GM23338 (cell line): ENCODE measurements at regions not wholly inside any gene's neighbourhood (a gene's known extent, or its start where the extent isn't known, plus 50 kb on each side); places are given as distances from the start of the nearest gene placed in this dataset.

Experiments used
- ATAC-seq: fragments of 200-7000 bp; cut with Tn5 transposase; 3 replicates; pipeline ENCODE4 v1.9.1; 2020
- DNase-seq: peaks from one replicate; pipeline ENCODE4 v3.0.0-alpha.2; 2015; ENCODE audit warnings: low spot score
- H2AFZ ChIP-seq: fragments of 200-600 bp; sonication (generic); 2 replicates; pipeline ENCODE4 v1.8.0; 2016; ENCODE audit warnings: antibody characterized with exemption, mild to moderate bottlenecking, moderate library complexity
- H3F3A ChIP-seq: fragments of 200-600 bp; sonication (generic); replicated peaks from 2 replicates; pipeline ENCODE4 v1.8.0; 2017; ENCODE audit warnings: antibody characterized with exemption, mixed run types, low read depth
- H3K27ac ChIP-seq: fragments of 200-600 bp; sonication (generic); 2 replicates; pipeline ENCODE4 v1.6.1; 2016; ENCODE audit warnings: low read depth
- H3K27me3 ChIP-seq: fragments of 200-600 bp; sonication (generic); 2 replicates; pipeline ENCODE4 v1.8.0; 2016; ENCODE audit warnings: mild to moderate bottlenecking, mixed run types, moderate library complexity; ENCODE audit not compliant: insufficient read depth
- H3K36me3 ChIP-seq: fragments of 200-600 bp; sonication (generic); 2 replicates; pipeline ENCODE4 v1.8.0; 2016; ENCODE audit warnings: mild to moderate bottlenecking; ENCODE audit not compliant: insufficient read depth
- H3K4me1 ChIP-seq: fragments of 200-600 bp; sonication (generic); 2 replicates; pipeline ENCODE4 v1.8.0; 2016; ENCODE audit warnings: mild to moderate bottlenecking, moderate library complexity; ENCODE audit not compliant: insufficient read depth
- H3K4me2 ChIP-seq: fragments of 200-600 bp; sonication (generic); 2 replicates; pipeline ENCODE4 v1.7.1; 2017; ENCODE audit warnings: mixed run types
- H3K4me3 ChIP-seq: fragments of 200-600 bp; sonication (generic); 2 replicates; pipeline ENCODE4 v1.6.1; 2016; ENCODE audit warnings: mixed run types
- H3K79me2 ChIP-seq: fragments of 200-600 bp; sonication (generic); replicated peaks from 2 replicates; pipeline ENCODE4 v1.8.0; 2017; ENCODE audit warnings: mild to moderate bottlenecking; ENCODE audit not compliant: insufficient read depth
- H3K9me2 ChIP-seq: fragments of 200-600 bp; sonication (generic); 2 replicates; pipeline ENCODE4 v1.8.0; 2017; ENCODE audit not compliant: insufficient read depth
- H4K20me1 ChIP-seq: fragments of 200-600 bp; sonication (generic); replicated peaks from 2 replicates; pipeline ENCODE4 v1.8.0; 2017; ENCODE audit warnings: mild to moderate bottlenecking; ENCODE audit not compliant: insufficient read depth
- H3K27ac Mint-ChIP-seq: 2 replicates; pipeline ENCODE4 v1.8.0; 2020; ENCODE audit warnings: inconsistent platforms, mild to moderate bottlenecking, moderate library complexity, mixed read lengths
- H3K27me3 Mint-ChIP-seq: 3 replicates; pipeline ENCODE4 v1.8.0; 2022; ENCODE audit warnings: low read depth, mild to moderate bottlenecking, moderate library complexity, mixed read lengths, inconsistent platforms; ENCODE audit not compliant: insufficient read depth, poor library complexity
- H3K36me3 Mint-ChIP-seq: 3 replicates; pipeline ENCODE4 v1.8.0; 2021; ENCODE audit warnings: low read depth, mild to moderate bottlenecking, inconsistent platforms, moderate library complexity, mixed read lengths
- H3K4me1 Mint-ChIP-seq: 3 replicates; pipeline ENCODE4 v1.8.0; 2020; ENCODE audit warnings: mild to moderate bottlenecking, inconsistent platforms, mixed read lengths
- H3K4me3 Mint-ChIP-seq: 3 replicates; pipeline ENCODE4 v1.8.0; 2021; ENCODE audit warnings: moderate library complexity, mild to moderate bottlenecking, inconsistent platforms, mixed read lengths
- H3K9me3 Mint-ChIP-seq: 3 replicates; pipeline ENCODE4 v1.8.0; 2020; ENCODE audit warnings: moderate library complexity, mild to moderate bottlenecking, inconsistent platforms, mixed read lengths
- EZH2 ChIP-seq: fragments of 200-600 bp; sonication (generic); IDR thresholded peaks from one replicate; pipeline ENCODE4 v1.8.0; 2017; ENCODE audit warnings: antibody characterized with exemption, mild to moderate bottlenecking, low read depth; ENCODE audit not compliant: unreplicated experiment
- EZH2phosphoT487 ChIP-seq: fragments of 200-600 bp; sonication (generic); IDR thresholded peaks from one replicate; pipeline ENCODE4 v1.8.1; 2018; ENCODE audit warnings: antibody characterized with exemption; ENCODE audit not compliant: unreplicated experiment
- NANOG ChIP-seq: IDR thresholded peaks from 2 replicates; pipeline ENCODE4 v1.6.1; 2016; ENCODE audit warnings: antibody characterized with exemption, borderline replicate concordance
- POLR2AphosphoS5 ChIP-seq: IDR thresholded peaks from 2 replicates; pipeline ENCODE4 v1.6.1; 2016; ENCODE audit warnings: antibody characterized with exemption, low read depth
- STAT1 ChIP-seq: IDR thresholded peaks from one replicate; pipeline ENCODE4 v1.6.1; 2016; ENCODE audit warnings: antibody characterized with exemption; ENCODE audit not compliant: unreplicated experiment
- ZNF114 ChIP-seq: fragments of 250-450 bp; sonication (Bioruptor Pico); IDR thresholded peaks from 2 replicates; pipeline ENCODE4 v1.5.0; 2020; ENCODE audit warnings: mild to moderate bottlenecking, moderate library complexity
- ZNF331 ChIP-seq: fragments of 250-450 bp; sonication (Bioruptor Pico); IDR thresholded peaks from 2 replicates; pipeline ENCODE4 v1.5.0; 2020; ENCODE audit warnings: low read depth, mild to moderate bottlenecking, moderate library complexity
- TF ChIP-seq, protein P1 (sequence below): fragments of 250-450 bp; sonication (Bioruptor Pico); IDR thresholded peaks from 2 replicates; pipeline ENCODE4 v1.5.0; 2020; ENCODE audit warnings: mild to moderate bottlenecking, moderate library complexity
- TF ChIP-seq, protein P2 (sequence below): IDR thresholded peaks from one replicate; pipeline ENCODE4 v1.6.1; 2018; ENCODE audit warnings: antibody characterized with exemption; ENCODE audit not compliant: unreplicated experiment
- TF ChIP-seq, protein P3 (sequence below), 2 experiments: fragments of 200-600 bp in 1 of 2; sonication (generic) in 1 of 2; conservative IDR thresholded peaks; 2 replicates each; pipeline versions ENCODE4 v1.5.1 to v1.6.1; 2016 to 2017; ENCODE audit warnings: antibody characterized with exemption in 2 of 2, low read depth in 2 of 2, mild to moderate bottlenecking in 2 of 2, moderate library complexity in 1 of 2

DNA sequence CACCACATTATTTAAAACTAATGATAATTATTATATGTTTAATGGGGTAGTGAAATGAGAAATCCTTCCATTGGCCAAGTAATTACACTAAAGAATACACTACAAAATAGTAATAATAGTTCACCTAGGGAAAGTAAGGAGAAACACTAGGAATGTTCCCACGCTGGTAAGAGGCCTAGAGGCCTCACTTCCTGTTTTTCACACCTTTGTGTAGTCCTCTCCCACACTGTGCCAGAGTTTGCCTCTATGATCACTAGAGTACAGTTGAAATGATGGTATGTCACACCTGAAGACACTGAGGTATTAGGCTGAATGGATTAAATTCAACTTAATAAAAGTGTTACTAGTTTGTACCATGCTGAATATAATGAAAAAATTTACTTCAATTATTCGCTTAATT is 1348.0 kb upstream of the ATXN8OS start (continued):
- TF ChIP-seq, protein P1, sequence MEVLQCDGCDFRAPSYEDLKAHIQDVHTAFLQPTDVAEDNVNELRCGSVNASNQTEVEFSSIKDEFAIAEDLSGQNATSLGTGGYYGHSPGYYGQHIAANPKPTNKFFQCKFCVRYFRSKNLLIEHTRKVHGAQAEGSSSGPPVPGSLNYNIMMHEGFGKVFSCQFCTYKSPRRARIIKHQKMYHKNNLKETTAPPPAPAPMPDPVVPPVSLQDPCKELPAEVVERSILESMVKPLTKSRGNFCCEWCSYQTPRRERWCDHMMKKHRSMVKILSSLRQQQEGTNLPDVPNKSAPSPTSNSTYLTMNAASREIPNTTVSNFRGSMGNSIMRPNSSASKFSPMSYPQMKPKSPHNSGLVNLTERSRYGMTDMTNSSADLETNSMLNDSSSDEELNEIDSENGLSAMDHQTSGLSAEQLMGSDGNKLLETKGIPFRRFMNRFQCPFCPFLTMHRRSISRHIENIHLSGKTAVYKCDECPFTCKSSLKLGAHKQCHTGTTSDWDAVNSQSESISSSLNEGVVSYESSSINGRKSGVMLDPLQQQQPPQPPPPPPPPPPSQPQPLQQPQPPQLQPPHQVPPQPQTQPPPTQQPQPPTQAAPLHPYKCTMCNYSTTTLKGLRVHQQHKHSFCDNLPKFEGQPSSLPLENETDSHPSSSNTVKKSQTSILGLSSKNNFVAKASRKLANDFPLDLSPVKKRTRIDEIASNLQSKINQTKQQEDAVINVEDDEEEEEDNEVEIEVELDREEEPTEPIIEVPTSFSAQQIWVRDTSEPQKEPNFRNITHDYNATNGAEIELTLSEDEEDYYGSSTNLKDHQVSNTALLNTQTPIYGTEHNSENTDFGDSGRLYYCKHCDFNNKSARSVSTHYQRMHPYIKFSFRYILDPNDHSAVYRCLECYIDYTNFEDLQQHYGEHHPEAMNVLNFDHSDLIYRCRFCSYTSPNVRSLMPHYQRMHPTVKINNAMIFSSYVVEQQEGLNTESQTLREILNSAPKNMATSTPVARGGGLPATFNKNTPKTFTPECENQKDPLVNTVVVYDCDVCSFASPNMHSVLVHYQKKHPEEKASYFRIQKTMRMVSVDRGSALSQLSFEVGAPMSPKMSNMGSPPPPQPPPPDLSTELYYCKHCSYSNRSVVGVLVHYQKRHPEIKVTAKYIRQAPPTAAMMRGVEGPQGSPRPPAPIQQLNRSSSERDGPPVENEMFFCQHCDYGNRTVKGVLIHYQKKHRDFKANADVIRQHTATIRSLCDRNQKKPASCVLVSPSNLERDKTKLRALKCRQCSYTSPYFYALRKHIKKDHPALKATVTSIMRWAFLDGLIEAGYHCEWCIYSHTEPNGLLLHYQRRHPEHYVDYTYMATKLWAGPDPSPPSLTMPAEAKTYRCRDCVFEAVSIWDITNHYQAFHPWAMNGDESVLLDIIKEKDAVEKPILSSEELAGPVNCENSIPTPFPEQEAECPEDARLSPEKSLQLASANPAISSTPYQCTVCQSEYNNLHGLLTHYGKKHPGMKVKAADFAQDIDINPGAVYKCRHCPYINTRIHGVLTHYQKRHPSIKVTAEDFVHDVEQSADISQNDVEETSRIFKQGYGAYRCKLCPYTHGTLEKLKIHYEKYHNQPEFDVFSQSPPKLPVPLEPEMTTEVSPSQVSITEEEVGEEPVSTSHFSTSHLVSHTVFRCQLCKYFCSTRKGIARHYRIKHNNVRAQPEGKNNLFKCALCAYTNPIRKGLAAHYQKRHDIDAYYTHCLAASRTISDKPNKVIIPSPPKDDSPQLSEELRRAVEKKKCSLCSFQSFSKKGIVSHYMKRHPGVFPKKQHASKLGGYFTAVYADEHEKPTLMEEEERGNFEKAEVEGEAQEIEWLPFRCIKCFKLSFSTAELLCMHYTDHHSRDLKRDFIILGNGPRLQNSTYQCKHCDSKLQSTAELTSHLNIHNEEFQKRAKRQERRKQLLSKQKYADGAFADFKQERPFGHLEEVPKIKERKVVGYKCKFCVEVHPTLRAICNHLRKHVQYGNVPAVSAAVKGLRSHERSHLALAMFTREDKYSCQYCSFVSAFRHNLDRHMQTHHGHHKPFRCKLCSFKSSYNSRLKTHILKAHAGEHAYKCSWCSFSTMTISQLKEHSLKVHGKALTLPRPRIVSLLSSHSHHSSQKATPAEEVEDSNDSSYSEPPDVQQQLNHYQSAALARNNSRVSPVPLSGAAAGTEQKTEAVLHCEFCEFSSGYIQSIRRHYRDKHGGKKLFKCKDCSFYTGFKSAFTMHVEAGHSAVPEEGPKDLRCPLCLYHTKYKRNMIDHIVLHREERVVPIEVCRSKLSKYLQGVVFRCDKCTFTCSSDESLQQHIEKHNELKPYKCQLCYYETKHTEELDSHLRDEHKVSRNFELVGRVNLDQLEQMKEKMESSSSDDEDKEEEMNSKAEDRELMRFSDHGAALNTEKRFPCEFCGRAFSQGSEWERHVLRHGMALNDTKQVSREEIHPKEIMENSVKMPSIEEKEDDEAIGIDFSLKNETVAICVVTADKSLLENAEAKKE (CRISPR knock-in tag) = no peak
- TF ChIP-seq EZH2phosphoT487 = no peak

DNA sequence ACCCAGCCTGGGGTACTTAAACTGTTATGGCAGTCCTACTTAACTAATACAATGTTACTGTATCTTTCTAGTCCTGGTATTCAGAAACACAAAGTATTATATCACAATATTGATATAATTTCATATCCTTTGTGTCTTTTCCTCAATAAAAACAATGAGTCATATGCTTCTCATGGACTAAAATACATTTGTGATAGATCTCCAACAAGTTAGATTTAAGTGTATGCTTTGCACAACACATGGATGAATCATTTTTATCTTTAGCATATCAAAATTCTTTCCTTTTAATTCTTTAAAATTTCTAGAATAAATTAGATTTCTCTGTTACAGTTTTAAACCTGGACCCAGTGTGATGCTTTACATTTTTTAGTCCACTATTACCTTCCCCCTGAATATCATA is 1357.8 kb upstream of the ATXN8OS start:
- H3K79me2 ChIP-seq = no peaks in the 10 kb centered on the region
- H3F3A ChIP-seq = no peaks in the 10 kb centered on the region
- no peak overlapping the region for H3K27ac ChIP-seq
- no peaks in the 10 kb centered on the region for H4K20me1 ChIP-seq
- no peaks in the 10 kb centered on the region for H3K27me3 ChIP-seq
- Mint-ChIP-seq H3K27ac (no peak overlapping the region), H3K36me3 (no peaks in the 10 kb centered on the region), H3K9me3 (no peaks in the 10 kb centered on the region), H3K27me3 (no peaks in the 10 kb centered on the region), H3K4me3 (no peak overlapping the region), H3K4me1 (peaks cover 17% of the 10 kb centered on the region)
- H3K36me3 ChIP-seq = no peaks in the 10 kb centered on the region
- H3K9me2 ChIP-seq = no peaks in the 10 kb centered on the region
- no peak overlapping the region for H2AFZ ChIP-seq
- H3K4me2 ChIP-seq = no peak overlapping the region
- DNase-seq (no peak), ATAC-seq (no peak)
- no peak overlapping the region for H3K4me3 ChIP-seq
- TF ChIP-seq, protein P2, sequence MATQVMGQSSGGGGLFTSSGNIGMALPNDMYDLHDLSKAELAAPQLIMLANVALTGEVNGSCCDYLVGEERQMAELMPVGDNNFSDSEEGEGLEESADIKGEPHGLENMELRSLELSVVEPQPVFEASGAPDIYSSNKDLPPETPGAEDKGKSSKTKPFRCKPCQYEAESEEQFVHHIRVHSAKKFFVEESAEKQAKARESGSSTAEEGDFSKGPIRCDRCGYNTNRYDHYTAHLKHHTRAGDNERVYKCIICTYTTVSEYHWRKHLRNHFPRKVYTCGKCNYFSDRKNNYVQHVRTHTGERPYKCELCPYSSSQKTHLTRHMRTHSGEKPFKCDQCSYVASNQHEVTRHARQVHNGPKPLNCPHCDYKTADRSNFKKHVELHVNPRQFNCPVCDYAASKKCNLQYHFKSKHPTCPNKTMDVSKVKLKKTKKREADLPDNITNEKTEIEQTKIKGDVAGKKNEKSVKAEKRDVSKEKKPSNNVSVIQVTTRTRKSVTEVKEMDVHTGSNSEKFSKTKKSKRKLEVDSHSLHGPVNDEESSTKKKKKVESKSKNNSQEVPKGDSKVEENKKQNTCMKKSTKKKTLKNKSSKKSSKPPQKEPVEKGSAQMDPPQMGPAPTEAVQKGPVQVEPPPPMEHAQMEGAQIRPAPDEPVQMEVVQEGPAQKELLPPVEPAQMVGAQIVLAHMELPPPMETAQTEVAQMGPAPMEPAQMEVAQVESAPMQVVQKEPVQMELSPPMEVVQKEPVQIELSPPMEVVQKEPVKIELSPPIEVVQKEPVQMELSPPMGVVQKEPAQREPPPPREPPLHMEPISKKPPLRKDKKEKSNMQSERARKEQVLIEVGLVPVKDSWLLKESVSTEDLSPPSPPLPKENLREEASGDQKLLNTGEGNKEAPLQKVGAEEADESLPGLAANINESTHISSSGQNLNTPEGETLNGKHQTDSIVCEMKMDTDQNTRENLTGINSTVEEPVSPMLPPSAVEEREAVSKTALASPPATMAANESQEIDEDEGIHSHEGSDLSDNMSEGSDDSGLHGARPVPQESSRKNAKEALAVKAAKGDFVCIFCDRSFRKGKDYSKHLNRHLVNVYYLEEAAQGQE = no peak
- TF ChIP-seq EZH2phosphoT487 (no peak), ZNF331 (CRISPR knock-in tag) (no peak), EZH2 (no peak), ZNF114 (CRISPR knock-in tag) (no peak), STAT1 (no peak), POLR2AphosphoS5 (no peak), NANOG (no peak)
- TF ChIP-seq, protein P3, sequence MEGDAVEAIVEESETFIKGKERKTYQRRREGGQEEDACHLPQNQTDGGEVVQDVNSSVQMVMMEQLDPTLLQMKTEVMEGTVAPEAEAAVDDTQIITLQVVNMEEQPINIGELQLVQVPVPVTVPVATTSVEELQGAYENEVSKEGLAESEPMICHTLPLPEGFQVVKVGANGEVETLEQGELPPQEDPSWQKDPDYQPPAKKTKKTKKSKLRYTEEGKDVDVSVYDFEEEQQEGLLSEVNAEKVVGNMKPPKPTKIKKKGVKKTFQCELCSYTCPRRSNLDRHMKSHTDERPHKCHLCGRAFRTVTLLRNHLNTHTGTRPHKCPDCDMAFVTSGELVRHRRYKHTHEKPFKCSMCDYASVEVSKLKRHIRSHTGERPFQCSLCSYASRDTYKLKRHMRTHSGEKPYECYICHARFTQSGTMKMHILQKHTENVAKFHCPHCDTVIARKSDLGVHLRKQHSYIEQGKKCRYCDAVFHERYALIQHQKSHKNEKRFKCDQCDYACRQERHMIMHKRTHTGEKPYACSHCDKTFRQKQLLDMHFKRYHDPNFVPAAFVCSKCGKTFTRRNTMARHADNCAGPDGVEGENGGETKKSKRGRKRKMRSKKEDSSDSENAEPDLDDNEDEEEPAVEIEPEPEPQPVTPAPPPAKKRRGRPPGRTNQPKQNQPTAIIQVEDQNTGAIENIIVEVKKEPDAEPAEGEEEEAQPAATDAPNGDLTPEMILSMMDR (conservative IDR thresholded peaks at IDR 0.05; ENCODE audit: low read depth in 2 of 2) = no peak
- peaks cover 19% of the 10 kb centered on the region; the same call in 1 of the 2 replicates for H3K4me1 ChIP-seq
